K562 (cell line): ENCODE measurements at regions not wholly inside any gene's neighbourhood (a gene's known extent, or its start where the extent isn't known, plus 50 kb on each side); places are given as distances from the start of the nearest gene placed in this dataset.

Experiments used
- ATAC-seq: fragments of 200-7000 bp; cut with Tn5 transposase; 3 replicates; pipeline ENCODE4 v1.9.1; 2020; ENCODE audit warnings: moderate library complexity
- BruUV-seq: library from RNA; stranded (reverse); fragments of 400-500 nt; replicated peaks from 2 replicates; lab custom pipeline; 2021; lab: Mats Ljungman, UMichigan
- CTCF ChIA-PET: fragments of 300-600 bp; formaldehyde crosslinking; extraction: SDS; loops from one replicate; lab custom pipeline; 2021; ENCODE audit warnings: low intra/inter-chr PET ratio; lab: Yijun Ruan, JAX
- POLR2A ChIA-PET: fragments of 300-600, 350-650 bp; sonication (Branson Sonifier 250); formaldehyde crosslinking; extraction: SDS; loops from one replicate; lab custom pipeline; 2021; ENCODE audit warnings: antibody characterized with exemption, inconsistent platforms; lab: Yijun Ruan, JAX
- DNase-seq, 4 experiments: peaks; one replicate each; pipeline versions ENCODE4 v3.0.0 to v3.0.0-alpha.2; 2011 to 2018; ENCODE audit warnings: low spot score in 3 of 4, mixed read lengths in 3 of 4; ENCODE audit errors: extremely low read depth in 1 of 4
- FAIRE-seq: peaks from 2 replicates; lab custom pipeline; 2011; peaks lifted over from hg19 to GRCh38; lab: Jason Lieb, UNC
- H2AFZ ChIP-seq: 2 replicates; pipeline ENCODE4 v1.6.0; 2011; ENCODE audit warnings: low read depth, low read length, control low read depth, inconsistent platforms
- H3K27ac ChIP-seq: fragments of 200-600 bp; 3 replicates; pipeline ENCODE4 v1.8.0; 2011; ENCODE audit warnings: low read depth, mild to moderate bottlenecking, control low read depth, inconsistent platforms, low read length, moderate library complexity, mixed read lengths; ENCODE audit errors: extremely low read depth
- H3K27me3 ChIP-seq, 2 experiments: fragments of 300-600 bp in 1 of 2; 2 replicates in 1 of 2; 3 replicates in 1 of 2; pipeline versions ENCODE4 v1.6.0 to v1.8.0; 2011; ENCODE audit warnings: inconsistent platforms in 2 of 2, low read length in 2 of 2, mild to moderate bottlenecking in 1 of 2, mixed read lengths in 1 of 2, moderate library complexity in 1 of 2; ENCODE audit not compliant: control insufficient read depth in 2 of 2, insufficient read depth in 2 of 2
- H3K36me3 ChIP-seq: fragments of 300-600 bp; 3 replicates; pipeline ENCODE4 v1.8.0; 2011; ENCODE audit warnings: mild to moderate bottlenecking, low read length, inconsistent platforms; ENCODE audit not compliant: control insufficient read depth, insufficient read depth
- H3K4me1 ChIP-seq, 2 experiments: fragments of 200-600 bp in 1 of 2; replicated peaks in 1 of 2; 2 replicates in 1 of 2; 3 replicates in 1 of 2; pipeline versions ENCODE4 v1.5.1 to v1.8.0; 2011; ENCODE audit warnings: inconsistent platforms in 2 of 2, low read length in 2 of 2, mild to moderate bottlenecking in 1 of 2, mixed read lengths in 1 of 2, moderate library complexity in 1 of 2; ENCODE audit not compliant: control insufficient read depth in 2 of 2, insufficient read depth in 2 of 2
- H3K4me2 ChIP-seq: 2 replicates; pipeline ENCODE4 v1.6.1; 2011; ENCODE audit warnings: low read length, control low read depth, inconsistent platforms, mixed read lengths; ENCODE audit not compliant: insufficient read depth
- H3K4me3 ChIP-seq: fragments of 200-600 bp; sonication (generic), shearing (Covaris generic); 2 replicates; pipeline ENCODE4 v1.5.1; 2016; ENCODE audit warnings: control low read depth, inconsistent platforms
- H3K79me2 ChIP-seq: fragments of 200-600 bp; 3 replicates; pipeline ENCODE4 v1.8.0; 2011; ENCODE audit warnings: low read length, inconsistent platforms; ENCODE audit not compliant: control insufficient read depth, insufficient read depth
- H3K9ac ChIP-seq, 2 experiments: 2 replicates each; pipeline versions ENCODE4 v1.6.0 to v1.6.1; 2011; ENCODE audit warnings: low read depth in 2 of 2, low read length in 2 of 2, control low read depth in 1 of 2, inconsistent platforms in 1 of 2, mild to moderate bottlenecking in 1 of 2, mixed read lengths in 1 of 2; ENCODE audit not compliant: insufficient read depth in 1 of 2
- H3K9me1 ChIP-seq: one replicate; pipeline ENCODE4 v1.6.0; 2011; ENCODE audit warnings: inconsistent platforms, mild to moderate bottlenecking, low read length, moderate library complexity; ENCODE audit not compliant: control insufficient read depth, insufficient read depth
- H3K9me3 ChIP-seq: replicated peaks from 2 replicates; pipeline ENCODE4 v1.5.1; 2011; ENCODE audit warnings: low read depth, low read length, inconsistent platforms; ENCODE audit not compliant: control insufficient read depth, insufficient read depth
- H4K20me1 ChIP-seq: replicated peaks from 2 replicates; pipeline ENCODE4 v1.6.1; 2011; ENCODE audit warnings: low read length, inconsistent platforms, mixed read lengths; ENCODE audit not compliant: control insufficient read depth, insufficient read depth
- CHD2 ChIP-seq: IDR thresholded peaks from 2 replicates; pipeline ENCODE4 v1.6.1; 2011; ENCODE audit warnings: low read depth, low read length
- ESRRB ChIP-seq: fragments of 250-450 bp; sonication (Bioruptor Pico); IDR thresholded peaks from 2 replicates; pipeline ENCODE4 v1.5.0; 2020; ENCODE audit warnings: mild to moderate bottlenecking, moderate library complexity, borderline replicate concordance
- FOXK1 ChIP-seq: sonication (generic); formaldehyde crosslinking; IDR thresholded peaks from 2 replicates; pipeline ENCODE4 v1.8.0; 2022; ENCODE audit warnings: missing genetic modification reagents, mild to moderate bottlenecking, borderline replicate concordance
- KDM1A ChIP-seq, 2 experiments: fragments of 450-650 bp; IDR thresholded peaks; 2 replicates each; pipeline ENCODE4 v1.6.1; 2016; ENCODE audit warnings: mild to moderate bottlenecking in 2 of 2
- RBM25 ChIP-seq: fragments of 200-400 bp; formaldehyde crosslinking; IDR thresholded peaks from 2 replicates; pipeline ENCODE4 v1.6.1; 2018; ENCODE audit warnings: low read length, low read depth, moderate library complexity; ENCODE audit not compliant: severe bottlenecking
- ZBTB1 ChIP-seq: sonication (generic); formaldehyde crosslinking; IDR thresholded peaks from 2 replicates; pipeline ENCODE4 v1.8.1; 2023; ENCODE audit warnings: missing genetic modification reagents, low read depth, mild to moderate bottlenecking, borderline replicate concordance
- ZNF121 ChIP-seq: sonication (generic); formaldehyde crosslinking; conservative IDR thresholded peaks from 2 replicates; pipeline ENCODE4 v1.8.0; 2022; ENCODE audit warnings: missing genetic modification reagents
- ZNF431 ChIP-seq: sonication (generic); formaldehyde crosslinking; IDR thresholded peaks from 2 replicates; pipeline ENCODE4 v1.8.0; 2022; ENCODE audit warnings: mild to moderate bottlenecking, missing genetic modification reagents
- WGBS: fragments of 100-300 bp; shearing (Covaris generic); methylation state at CpG from one replicate; pipeline ENCODE4 v1.1.6; 2016; ENCODE audit warnings: low coverage, mixed read lengths; ENCODE audit not compliant: insufficient coverage; ENCODE audit errors: missing lambda C conversion rate; 5-methylcytosine and 5-hydroxymethylcytosine counted together
- in situ Hi-C: fragments of 300-500 bp; cut with MboI; formaldehyde crosslinking; loops from 4 replicates; pipeline ENCODE4 v1.15.0; 2018; ENCODE audit warnings: inconsistent platforms, mixed read lengths
- intact Hi-C: fragments of 100-400 bp; cut with micrococcal nuclease; formaldehyde crosslinking; loops from 2 replicates; pipeline ENCODE4 v1.14.2; 2022

DNA sequence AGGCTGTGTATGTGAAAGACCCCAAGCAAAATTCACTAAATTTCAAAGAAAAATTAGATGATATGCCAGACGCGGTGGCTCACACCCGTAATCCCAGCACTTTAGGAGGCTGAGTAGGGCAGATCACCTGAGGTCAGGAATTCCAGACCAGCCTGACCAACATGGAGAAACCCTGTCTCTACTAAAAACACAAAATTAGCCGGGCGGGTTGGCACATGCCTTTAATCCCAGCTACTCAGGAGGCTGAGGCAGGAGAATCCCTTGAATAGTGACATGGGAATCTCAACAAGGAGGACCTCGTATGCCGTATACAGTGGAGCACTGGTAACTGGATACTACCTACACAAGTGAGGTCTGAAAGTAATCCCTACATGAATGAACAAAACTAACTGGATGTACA is 92.7 kb upstream of the JARID2 start:
- CTCF ChIA-PET: no interaction called here
- Histone ChIP-seq H3K79me2 (no peaks in the 10 kb centered on the region), H3K9me3 (no peaks in the 10 kb centered on the region), H3K9ac (no peak overlapping the region), H3K27me3 (no peaks in the 10 kb centered on the region), H3K36me3 (no peaks in the 10 kb centered on the region), H3K4me3 (no peak overlapping the region), H2AFZ (no peak overlapping the region)
- BruUV-seq: no TSS peak
- no peak for FAIRE-seq
- WGBS: 80% methylated on average over 7 of the region's 7 CpGs
- TF ChIP-seq ZBTB1 (CRISPR knock-in tag) (no peak), ZNF431 (CRISPR knock-in tag) (no peak)
- TF ChIP-seq, all 486 proteins: peak for 0
- no peaks in the 10 kb centered on the region for H3K9me1 ChIP-seq
- POLR2A ChIA-PET: interaction anchor here (0.7 kb wide), 1 partner anchor 389 kb away, joined by 3 read pairs; no protein-coding TSS in a partner anchor
- in situ Hi-C loops (no loop called here), intact Hi-C loops (no loop called here)
- DNase-seq: no peak
- no peaks in the 10 kb centered on the region for H4K20me1 ChIP-seq
- peaks cover 2 to 3% of the 10 kb centered on the region in 2 experiments; a peak in 2 of 5 replicates for H3K4me1 ChIP-seq
- no peak overlapping the region for H3K27ac ChIP-seq
- no peak overlapping the region for H3K4me2 ChIP-seq
- ATAC-seq: peak; percentile 14; the same call in 1 of the 3 replicates

DNA sequence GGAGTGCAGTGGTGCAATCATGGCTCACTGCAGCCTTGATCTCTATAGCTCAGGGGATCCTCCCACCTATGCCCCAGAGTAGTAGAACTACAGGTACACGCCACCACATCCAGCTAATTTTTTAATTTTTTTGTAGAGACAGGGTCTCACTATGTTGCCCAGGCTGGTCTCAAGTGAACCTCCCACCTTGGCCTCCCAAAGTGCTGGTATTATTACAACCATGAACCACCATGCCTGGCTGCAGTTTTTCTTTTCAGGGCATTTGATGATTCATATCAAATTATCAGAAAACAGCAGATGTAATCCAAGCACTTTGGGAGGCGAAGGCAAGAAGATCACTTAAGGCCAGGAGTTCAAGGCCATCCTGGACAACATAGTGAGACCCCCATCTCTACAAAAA is 88.4 kb upstream of the JARID2 start:
- POLR2A ChIA-PET: no interaction called here
- no peaks in the 10 kb centered on the region for H4K20me1 ChIP-seq
- WGBS: 59% methylated on average over 2 of the region's 2 CpGs

More for the DNA sequence above, 88.4 kb upstream of the JARID2 start:
- H3K27me3 ChIP-seq: no peaks in the 10 kb centered on the region
- no peaks in the 10 kb centered on the region for H3K79me2 ChIP-seq
- ATAC-seq (no peak), DNase-seq (no peak), FAIRE-seq (no peak)
- no peaks in the 10 kb centered on the region for H3K9me3 ChIP-seq
- H3K4me1 ChIP-seq: peaks cover 16 to 21% of the 10 kb centered on the region in 2 experiments; a peak in 4 of 5 replicates
- in situ Hi-C loops (no loop called here), intact Hi-C loops (no loop called here)
- no peaks in the 10 kb centered on the region for H3K36me3 ChIP-seq
- no peak overlapping the region for H3K4me3 ChIP-seq
- H3K27ac ChIP-seq: no peak overlapping the region
- BruUV-seq: no TSS peak
- H3K9me1 ChIP-seq: no peaks in the 10 kb centered on the region
- no peak overlapping the region for H3K4me2 ChIP-seq
- no peak overlapping the region for H3K9ac ChIP-seq
- CTCF ChIA-PET: no interaction called here
- H2AFZ ChIP-seq: no peak overlapping the region
- no peak for TF ChIP-seq CHD2
- no peak for TF ChIP-seq FOXK1 (CRISPR knock-in tag)
- TF ChIP-seq KDM1A (IDR thresholded peaks at IDR 0.05): 0 out of 4 replicates have a peak, but pooled peaks have one; percentile 19 to 20
- no peak for TF ChIP-seq ESRRB (CRISPR knock-in tag)
- TF ChIP-seq ZNF121 (CRISPR knock-in tag): peak; percentile 75
- peak; percentile 41 for TF ChIP-seq RBM25
